Mesothelial cell of epicardium (in vitro differentiated cells): ENCODE measurements at regions not wholly inside any gene's neighbourhood (a gene's known extent, or its start where the extent isn't known, plus 50 kb on each side); places are given as distances from the start of the nearest gene placed in this dataset.

Source experiments
- DNase-seq, 2 experiments: peaks; one replicate each; pipeline ENCODE4 v3.0.0; 2021; ENCODE audit warnings: low spot score in 2 of 2; ENCODE audit not compliant: unreplicated experiment in 2 of 2
- H3K27ac Mint-ChIP-seq: 2 replicates; pipeline ENCODE4 v1.8.0; 2021; ENCODE audit warnings: mixed read lengths
- H3K27me3 Mint-ChIP-seq: 2 replicates; pipeline ENCODE4 v1.8.0; 2021; ENCODE audit warnings: low read depth, mixed read lengths
- H3K36me3 Mint-ChIP-seq: 2 replicates; pipeline ENCODE4 v1.8.0; 2021; ENCODE audit warnings: mixed read lengths
- H3K4me1 Mint-ChIP-seq: 2 replicates; pipeline ENCODE4 v1.8.0; 2021; ENCODE audit warnings: mixed read lengths
- H3K4me3 Mint-ChIP-seq: 2 replicates; pipeline ENCODE4 v1.8.0; 2021; ENCODE audit warnings: mild to moderate bottlenecking, moderate library complexity, mixed read lengths
- H3K9me3 Mint-ChIP-seq: 2 replicates; pipeline ENCODE4 v1.8.0; 2021; ENCODE audit warnings: mixed read lengths
- TF ChIP-seq, protein P1 (sequence below): fragments of 200-600 bp; sonication (generic); IDR thresholded peaks from one replicate; pipeline ENCODE4 v1.5.0; 2021; ENCODE audit warnings: antibody characterized with exemption; ENCODE audit not compliant: unreplicated experiment

DNA sequence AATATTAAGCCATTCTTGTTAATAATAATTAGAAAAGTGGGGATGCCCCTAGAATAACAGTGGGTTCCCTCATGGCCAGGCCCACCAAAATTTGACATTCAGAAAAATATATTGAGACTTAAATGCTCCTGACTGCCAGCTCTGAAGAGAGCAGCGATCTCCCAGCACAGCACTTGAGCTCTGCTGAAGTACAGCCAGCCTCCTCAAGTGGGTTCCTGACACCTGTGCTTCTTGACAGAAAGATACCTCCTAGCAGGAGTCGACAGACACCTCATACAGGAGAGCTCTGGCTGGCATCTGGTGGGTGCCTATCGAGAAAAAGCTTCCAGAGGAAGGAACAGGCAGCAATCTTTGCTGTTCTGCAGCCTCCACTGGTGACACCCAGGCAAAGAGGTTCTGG is 261.5 kb downstream of the DTWD2 start:
- no peak for DNase-seq
- Mint-ChIP-seq H3K27ac (no peak overlapping the region), H3K36me3 (no peaks in the 10 kb centered on the region), H3K9me3 (peaks cover 2% of the 10 kb centered on the region), H3K4me3 (no peak overlapping the region), H3K4me1 (peaks cover 4% of the 10 kb centered on the region), H3K27me3 (no peaks in the 10 kb centered on the region)
- TF ChIP-seq, protein P1, sequence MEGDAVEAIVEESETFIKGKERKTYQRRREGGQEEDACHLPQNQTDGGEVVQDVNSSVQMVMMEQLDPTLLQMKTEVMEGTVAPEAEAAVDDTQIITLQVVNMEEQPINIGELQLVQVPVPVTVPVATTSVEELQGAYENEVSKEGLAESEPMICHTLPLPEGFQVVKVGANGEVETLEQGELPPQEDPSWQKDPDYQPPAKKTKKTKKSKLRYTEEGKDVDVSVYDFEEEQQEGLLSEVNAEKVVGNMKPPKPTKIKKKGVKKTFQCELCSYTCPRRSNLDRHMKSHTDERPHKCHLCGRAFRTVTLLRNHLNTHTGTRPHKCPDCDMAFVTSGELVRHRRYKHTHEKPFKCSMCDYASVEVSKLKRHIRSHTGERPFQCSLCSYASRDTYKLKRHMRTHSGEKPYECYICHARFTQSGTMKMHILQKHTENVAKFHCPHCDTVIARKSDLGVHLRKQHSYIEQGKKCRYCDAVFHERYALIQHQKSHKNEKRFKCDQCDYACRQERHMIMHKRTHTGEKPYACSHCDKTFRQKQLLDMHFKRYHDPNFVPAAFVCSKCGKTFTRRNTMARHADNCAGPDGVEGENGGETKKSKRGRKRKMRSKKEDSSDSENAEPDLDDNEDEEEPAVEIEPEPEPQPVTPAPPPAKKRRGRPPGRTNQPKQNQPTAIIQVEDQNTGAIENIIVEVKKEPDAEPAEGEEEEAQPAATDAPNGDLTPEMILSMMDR = no peak

GRCh38 chr5:118723021-118723338 is 265.4 kb downstream of the DTWD2 start:
- Mint-ChIP-seq H3K27me3 (no peaks in the 10 kb centered on the region), H3K9me3 (peaks cover 24% of the 10 kb centered on the region), H3K4me1 (peaks cover 4% of the 10 kb centered on the region), H3K36me3 (no peaks in the 10 kb centered on the region), H3K4me3 (no peak overlapping the region), H3K27ac (no peak overlapping the region)
- no peak for DNase-seq
- TF ChIP-seq, protein P1 = no peak

DNA sequence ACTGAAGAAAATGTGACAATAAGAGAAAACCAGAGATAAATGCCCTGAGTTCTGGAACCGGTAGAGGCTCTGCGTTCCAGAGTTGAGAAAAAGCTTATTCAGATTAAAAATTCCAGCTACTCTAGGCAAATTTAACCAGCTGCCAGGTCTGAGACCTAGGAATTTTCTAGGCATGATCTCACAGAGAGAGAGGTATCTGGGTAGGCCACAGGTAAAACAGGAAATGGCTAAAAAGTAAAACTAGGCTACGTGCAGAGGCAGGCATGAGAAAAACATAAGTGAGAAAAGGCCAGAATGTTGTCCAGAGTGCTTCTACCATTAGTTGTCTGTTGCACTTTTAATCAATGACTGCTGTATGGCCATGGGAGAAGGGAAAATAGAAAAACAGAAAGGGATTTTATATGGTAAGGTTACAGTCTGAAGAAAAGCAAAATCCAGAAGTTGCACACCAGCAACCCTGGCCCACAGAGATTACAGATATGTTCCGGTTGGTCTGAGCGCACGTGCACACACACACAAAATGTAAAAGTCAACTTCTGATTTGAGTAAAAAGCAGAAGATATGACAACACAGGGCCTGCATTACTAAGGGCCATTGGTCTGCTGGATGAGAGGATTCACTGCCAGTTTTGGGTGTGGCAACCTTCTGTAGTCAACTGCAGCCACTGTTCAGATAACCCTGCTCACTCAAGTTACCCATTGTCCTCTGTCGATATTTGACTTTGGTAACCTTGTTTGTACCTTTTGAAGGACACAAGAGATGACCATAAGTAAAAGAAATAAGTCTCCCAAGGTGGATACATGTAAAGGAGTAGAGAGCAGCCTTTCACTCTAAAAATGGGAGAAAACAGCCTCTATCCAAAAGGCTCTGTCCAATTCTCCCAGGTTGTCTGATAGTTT is 266.0 kb downstream of the DTWD2 start:
- H3K4me3 Mint-ChIP-seq = no peak overlapping the region
- H3K27ac Mint-ChIP-seq = no peak overlapping the region
- no peaks in the 10 kb centered on the region for H3K27me3 Mint-ChIP-seq
- no peak for DNase-seq
- peaks cover 28% of the 10 kb centered on the region for H3K9me3 Mint-ChIP-seq
- H3K4me1 Mint-ChIP-seq = peaks cover 4% of the 10 kb centered on the region
- TF ChIP-seq, protein P1 = no peak
- H3K36me3 Mint-ChIP-seq = no peaks in the 10 kb centered on the region

DNA sequence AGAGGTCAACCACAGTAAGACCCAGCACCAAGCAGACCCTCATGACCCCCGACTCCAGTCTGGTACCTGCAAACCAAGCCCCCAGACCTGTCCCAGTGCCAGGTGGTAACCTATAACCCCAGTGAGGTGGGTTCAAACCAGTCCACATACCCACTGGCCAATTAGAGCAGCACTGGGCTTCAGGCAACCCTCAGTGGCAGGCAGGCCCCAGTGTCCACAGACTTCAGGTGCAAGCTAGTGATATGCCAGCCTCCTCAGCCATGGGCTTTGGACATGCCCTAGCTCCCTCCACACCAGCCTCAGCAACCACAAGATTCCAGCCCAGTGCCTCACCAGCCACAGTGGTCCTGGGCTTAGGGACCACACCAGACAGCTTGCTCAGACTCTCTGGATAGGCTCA is 276.6 kb downstream of the DTWD2 start:
- Mint-ChIP-seq H3K4me1 (no peaks in the 10 kb centered on the region), H3K27me3 (no peaks in the 10 kb centered on the region), H3K27ac (no peak overlapping the region), H3K9me3 (peaks cover 38% of the 10 kb centered on the region), H3K36me3 (peaks cover 7% of the 10 kb centered on the region), H3K4me3 (no peak overlapping the region)
- TF ChIP-seq, protein P1 = no peak
- no peak for DNase-seq

DNA sequence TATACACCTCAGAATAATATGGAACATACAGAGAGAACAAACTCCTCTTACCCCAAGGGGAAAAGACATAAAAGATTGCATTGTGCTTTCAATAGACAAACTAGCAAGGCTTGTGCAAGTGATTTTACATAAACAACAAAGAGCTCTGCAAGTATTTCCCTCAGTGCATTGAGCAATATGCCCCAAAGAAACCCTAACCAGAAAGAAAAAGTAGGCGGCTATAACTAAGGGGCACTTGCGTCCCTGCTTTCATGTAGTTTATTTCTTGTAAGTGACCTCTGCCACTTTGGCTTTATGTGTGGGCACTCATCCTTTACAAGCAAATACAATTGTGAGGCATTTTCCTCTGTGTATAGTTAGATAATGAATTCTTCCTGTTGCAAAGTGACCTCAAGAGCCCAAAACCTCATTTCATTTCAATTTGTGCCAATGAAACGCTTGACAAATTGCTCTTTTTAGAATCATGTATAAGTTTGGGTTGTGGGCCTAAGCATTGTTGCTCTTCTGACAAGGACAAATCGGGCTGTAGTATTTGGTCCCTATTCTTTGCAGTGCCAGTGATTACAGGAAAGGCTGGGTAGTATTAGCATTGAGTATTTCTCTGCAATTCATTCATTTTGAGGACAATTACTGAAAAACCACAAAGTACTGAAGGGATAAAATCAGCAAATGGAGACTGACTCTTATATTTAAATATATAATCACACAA is 282.2 kb downstream of the DTWD2 start:
- Mint-ChIP-seq H3K27me3 (no peaks in the 10 kb centered on the region), H3K4me1 (no peaks in the 10 kb centered on the region)
- DNase-seq = no peak

More for the DNA sequence above, 282.2 kb downstream of the DTWD2 start:
- Mint-ChIP-seq H3K36me3 (peaks cover 15% of the 10 kb centered on the region), H3K27ac (no peak overlapping the region), H3K4me3 (no peak overlapping the region), H3K9me3 (peaks cover 39% of the 10 kb centered on the region)
- TF ChIP-seq, protein P1 = no peak
